Neural cell (in vitro differentiated cells): ENCODE measurements at regions not wholly inside any gene's neighbourhood (a gene's known extent, or its start where the extent isn't known, plus 50 kb on each side); places are given as distances from the start of the nearest gene placed in this dataset.

ENCODE experiments used
- H2AFZ ChIP-seq: fragments of 200-600, 300-800 bp; sonication (generic), shearing (Covaris generic); 2 replicates; pipeline ENCODE4 v1.6.0; 2014; ENCODE audit warnings: low read depth, mild to moderate bottlenecking, antibody characterized with exemption, low read length, moderate library complexity
- H3F3A ChIP-seq: fragments of 200-600 bp; shearing (Covaris generic); 2 replicates; pipeline ENCODE4 v1.6.1; 2016; ENCODE audit warnings: mild to moderate bottlenecking, moderate library complexity, mixed read lengths, antibody characterized with exemption, low read length; ENCODE audit not compliant: insufficient read depth, poor library complexity, severe bottlenecking
- H3K27ac ChIP-seq: fragments of 200-600, 300-800 bp; sonication (generic), shearing (Covaris generic); 2 replicates; pipeline ENCODE4 v1.5.1; 2014; ENCODE audit warnings: mild to moderate bottlenecking, low read length, moderate library complexity
- H3K27me3 ChIP-seq: fragments of 300-800, 200-600 bp; sonication (generic), shearing (Covaris generic); 2 replicates; pipeline ENCODE4 v1.6.0; 2014; ENCODE audit warnings: mild to moderate bottlenecking, low read depth, low read length, moderate library complexity; ENCODE audit not compliant: insufficient read depth
- H3K36me3 ChIP-seq: fragments of 300-800, 200-600 bp; sonication (generic), shearing (Covaris generic); 2 replicates; pipeline ENCODE4 v1.5.1; 2014; ENCODE audit warnings: mild to moderate bottlenecking, antibody characterized with exemption, low read length, moderate library complexity; ENCODE audit not compliant: insufficient read depth
- H3K4me2 ChIP-seq: fragments of 300-800, 200-600 bp; sonication (generic), shearing (Covaris generic); 2 replicates; pipeline ENCODE4 v1.6.0; 2014; ENCODE audit warnings: mild to moderate bottlenecking, low read length
- H3K4me3 ChIP-seq: fragments of 300-800, 200-600 bp; sonication (generic), shearing (Covaris generic); 2 replicates; pipeline ENCODE4 v1.5.1; 2014; ENCODE audit warnings: mild to moderate bottlenecking, low read length, moderate library complexity
- H3K79me2 ChIP-seq: fragments of 200-600 bp; shearing (Covaris generic); replicated peaks from 2 replicates; pipeline ENCODE4 v1.6.0; 2014; ENCODE audit warnings: mild to moderate bottlenecking, low read length, moderate library complexity; ENCODE audit not compliant: insufficient read depth
- H3K9ac ChIP-seq: fragments of 300-800, 200-600 bp; sonication (generic), shearing (Covaris generic); 2 replicates; pipeline ENCODE4 v1.6.1; 2016; ENCODE audit warnings: mild to moderate bottlenecking, low read length, mixed read lengths
- H3K9me2 ChIP-seq: fragments of 200-600 bp; shearing (Covaris generic); 2 replicates; pipeline ENCODE4 v1.6.1; 2016; ENCODE audit warnings: mild to moderate bottlenecking, low read length, mixed read lengths; ENCODE audit not compliant: insufficient read depth
- H3K9me3 ChIP-seq: fragments of 200-600, 300-800 bp; sonication (generic), shearing (Covaris generic); 2 replicates; pipeline ENCODE4 v1.6.1; 2016; ENCODE audit warnings: mild to moderate bottlenecking, mixed run types, low read length, moderate library complexity, mixed read lengths
- H4K20me1 ChIP-seq: fragments of 200-600 bp; shearing (Covaris generic); 2 replicates; pipeline ENCODE4 v1.6.1; 2016; ENCODE audit warnings: mild to moderate bottlenecking, mixed run types; ENCODE audit not compliant: insufficient read depth
- EP300 ChIP-seq: fragments of 450-650 bp; conservative IDR thresholded peaks from 2 replicates; pipeline ENCODE4 v1.6.1; 2014; ENCODE audit warnings: antibody characterized with exemption, mild to moderate bottlenecking, moderate library complexity; ENCODE audit not compliant: poor library complexity, severe bottlenecking
- EZH2 ChIP-seq: fragments of 200-600, 300-800 bp; shearing (Covaris generic), sonication (generic); IDR thresholded peaks from 2 replicates; pipeline ENCODE4 v1.6.1; 2014; ENCODE audit warnings: antibody characterized with exemption, low read length, borderline replicate concordance, mild to moderate bottlenecking; ENCODE audit not compliant: insufficient read depth, poor library complexity, severe bottlenecking
- MXI1 ChIP-seq: fragments of 450-650 bp; conservative IDR thresholded peaks from 2 replicates; pipeline ENCODE4 v1.6.1; 2014; ENCODE audit warnings: antibody characterized with exemption, mild to moderate bottlenecking; ENCODE audit not compliant: poor library complexity, severe bottlenecking
- POLR2AphosphoS5 ChIP-seq: IDR thresholded peaks from 2 replicates; pipeline ENCODE4 v1.6.1; 2012
- RAD21 ChIP-seq: fragments of 450-650 bp; conservative IDR thresholded peaks from 2 replicates; pipeline ENCODE4 v1.6.1; 2014; ENCODE audit warnings: antibody characterized with exemption, mild to moderate bottlenecking, moderate library complexity
- SMC3 ChIP-seq: fragments of 450-650 bp; conservative IDR thresholded peaks from 2 replicates; pipeline ENCODE4 v1.6.1; 2014; ENCODE audit warnings: antibody characterized with exemption, mild to moderate bottlenecking, moderate library complexity; ENCODE audit not compliant: poor library complexity
- TAF1 ChIP-seq: IDR thresholded peaks from 2 replicates; pipeline ENCODE4 v1.6.1; 2012; ENCODE audit warnings: low read depth
- TF ChIP-seq, protein P1 (sequence below): fragments of 450-650 bp; IDR thresholded peaks from 2 replicates; pipeline ENCODE4 v1.5.1; 2014; ENCODE audit warnings: antibody characterized with exemption, mild to moderate bottlenecking, moderate library complexity; ENCODE audit not compliant: poor library complexity, severe bottlenecking
- TF ChIP-seq, protein P2 (sequence below): IDR thresholded peaks from 2 replicates; pipeline ENCODE4 v1.6.1; 2012; ENCODE audit warnings: borderline replicate concordance

DNA sequence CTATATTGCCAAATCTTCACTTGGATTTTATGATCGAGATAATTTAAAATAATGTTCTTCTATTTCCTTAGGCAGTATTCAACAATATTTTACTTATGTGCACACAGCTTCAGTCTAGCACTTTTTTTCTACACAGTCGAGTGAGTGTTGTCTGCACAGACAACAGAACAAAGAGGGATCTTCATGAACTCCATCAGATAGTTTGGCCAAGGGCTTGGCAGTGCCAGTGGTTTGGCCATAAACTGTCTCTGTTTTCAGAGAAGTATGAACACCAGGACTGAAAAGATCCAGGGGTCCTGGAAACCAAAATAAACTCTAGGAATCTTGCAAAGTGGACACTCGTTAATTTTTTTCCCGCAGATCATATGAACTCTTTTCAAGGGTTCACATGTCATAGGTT lies 547.3 kb downstream of the PLCL1 start:
- TF ChIP-seq, protein P1, sequence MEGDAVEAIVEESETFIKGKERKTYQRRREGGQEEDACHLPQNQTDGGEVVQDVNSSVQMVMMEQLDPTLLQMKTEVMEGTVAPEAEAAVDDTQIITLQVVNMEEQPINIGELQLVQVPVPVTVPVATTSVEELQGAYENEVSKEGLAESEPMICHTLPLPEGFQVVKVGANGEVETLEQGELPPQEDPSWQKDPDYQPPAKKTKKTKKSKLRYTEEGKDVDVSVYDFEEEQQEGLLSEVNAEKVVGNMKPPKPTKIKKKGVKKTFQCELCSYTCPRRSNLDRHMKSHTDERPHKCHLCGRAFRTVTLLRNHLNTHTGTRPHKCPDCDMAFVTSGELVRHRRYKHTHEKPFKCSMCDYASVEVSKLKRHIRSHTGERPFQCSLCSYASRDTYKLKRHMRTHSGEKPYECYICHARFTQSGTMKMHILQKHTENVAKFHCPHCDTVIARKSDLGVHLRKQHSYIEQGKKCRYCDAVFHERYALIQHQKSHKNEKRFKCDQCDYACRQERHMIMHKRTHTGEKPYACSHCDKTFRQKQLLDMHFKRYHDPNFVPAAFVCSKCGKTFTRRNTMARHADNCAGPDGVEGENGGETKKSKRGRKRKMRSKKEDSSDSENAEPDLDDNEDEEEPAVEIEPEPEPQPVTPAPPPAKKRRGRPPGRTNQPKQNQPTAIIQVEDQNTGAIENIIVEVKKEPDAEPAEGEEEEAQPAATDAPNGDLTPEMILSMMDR: no peak
- TF ChIP-seq EP300 (no peak), MXI1 (no peak), POLR2AphosphoS5 (no peak), SMC3 (no peak), TAF1 (no peak), RAD21 (no peak), EZH2 (no peak)
- TF ChIP-seq, protein P2, sequence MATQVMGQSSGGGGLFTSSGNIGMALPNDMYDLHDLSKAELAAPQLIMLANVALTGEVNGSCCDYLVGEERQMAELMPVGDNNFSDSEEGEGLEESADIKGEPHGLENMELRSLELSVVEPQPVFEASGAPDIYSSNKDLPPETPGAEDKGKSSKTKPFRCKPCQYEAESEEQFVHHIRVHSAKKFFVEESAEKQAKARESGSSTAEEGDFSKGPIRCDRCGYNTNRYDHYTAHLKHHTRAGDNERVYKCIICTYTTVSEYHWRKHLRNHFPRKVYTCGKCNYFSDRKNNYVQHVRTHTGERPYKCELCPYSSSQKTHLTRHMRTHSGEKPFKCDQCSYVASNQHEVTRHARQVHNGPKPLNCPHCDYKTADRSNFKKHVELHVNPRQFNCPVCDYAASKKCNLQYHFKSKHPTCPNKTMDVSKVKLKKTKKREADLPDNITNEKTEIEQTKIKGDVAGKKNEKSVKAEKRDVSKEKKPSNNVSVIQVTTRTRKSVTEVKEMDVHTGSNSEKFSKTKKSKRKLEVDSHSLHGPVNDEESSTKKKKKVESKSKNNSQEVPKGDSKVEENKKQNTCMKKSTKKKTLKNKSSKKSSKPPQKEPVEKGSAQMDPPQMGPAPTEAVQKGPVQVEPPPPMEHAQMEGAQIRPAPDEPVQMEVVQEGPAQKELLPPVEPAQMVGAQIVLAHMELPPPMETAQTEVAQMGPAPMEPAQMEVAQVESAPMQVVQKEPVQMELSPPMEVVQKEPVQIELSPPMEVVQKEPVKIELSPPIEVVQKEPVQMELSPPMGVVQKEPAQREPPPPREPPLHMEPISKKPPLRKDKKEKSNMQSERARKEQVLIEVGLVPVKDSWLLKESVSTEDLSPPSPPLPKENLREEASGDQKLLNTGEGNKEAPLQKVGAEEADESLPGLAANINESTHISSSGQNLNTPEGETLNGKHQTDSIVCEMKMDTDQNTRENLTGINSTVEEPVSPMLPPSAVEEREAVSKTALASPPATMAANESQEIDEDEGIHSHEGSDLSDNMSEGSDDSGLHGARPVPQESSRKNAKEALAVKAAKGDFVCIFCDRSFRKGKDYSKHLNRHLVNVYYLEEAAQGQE: no peak
- Histone ChIP-seq H3K27ac (no peak overlapping the region), H3K4me2 (no peak overlapping the region), H4K20me1 (no peaks in the 10 kb centered on the region), H3K36me3 (no peaks in the 10 kb centered on the region), H2AFZ (no peak overlapping the region), H3K9ac (no peak overlapping the region), H3K4me3 (no peak overlapping the region), H3K79me2 (no peaks in the 10 kb centered on the region), H3K27me3 (no peaks in the 10 kb centered on the region), H3K9me3 (no peaks in the 10 kb centered on the region), H3K9me2 (no peaks in the 10 kb centered on the region), H3F3A (no peaks in the 10 kb centered on the region)

DNA sequence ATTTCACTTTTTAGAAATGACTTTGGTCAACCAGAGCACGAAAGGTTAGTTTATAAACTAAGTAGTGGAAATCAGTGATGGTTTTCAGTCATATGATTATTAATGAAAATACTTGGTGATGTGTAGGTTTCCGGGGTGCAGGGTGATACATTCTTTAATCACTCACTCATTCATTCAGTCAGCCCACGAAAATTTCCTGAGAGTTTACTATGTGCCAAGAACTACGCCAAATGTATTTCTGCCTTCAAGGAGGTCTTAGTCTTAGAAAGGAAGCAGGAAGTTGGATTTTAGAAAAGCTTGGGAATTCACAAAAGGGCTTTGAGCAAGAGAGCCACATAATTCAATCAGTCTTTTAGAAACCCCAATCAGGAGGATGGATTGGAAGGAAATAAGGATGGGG lies 543.6 kb downstream of the PLCL1 start:
- no peak overlapping the region for H3K27ac ChIP-seq
- H3K9me2 ChIP-seq: no peaks in the 10 kb centered on the region
- H3K36me3 ChIP-seq: no peaks in the 10 kb centered on the region
- H3K4me3 ChIP-seq: no peak overlapping the region
- H3F3A ChIP-seq: no peaks in the 10 kb centered on the region
- H4K20me1 ChIP-seq: no peaks in the 10 kb centered on the region
- H3K4me2 ChIP-seq: no peak overlapping the region
- H3K9ac ChIP-seq: no peak overlapping the region
- no peak for TF ChIP-seq MXI1
- H3K27me3 ChIP-seq: no peaks in the 10 kb centered on the region
- no peaks in the 10 kb centered on the region for H3K79me2 ChIP-seq
- no peaks in the 10 kb centered on the region for H3K9me3 ChIP-seq
- H2AFZ ChIP-seq: no peak overlapping the region

DNA sequence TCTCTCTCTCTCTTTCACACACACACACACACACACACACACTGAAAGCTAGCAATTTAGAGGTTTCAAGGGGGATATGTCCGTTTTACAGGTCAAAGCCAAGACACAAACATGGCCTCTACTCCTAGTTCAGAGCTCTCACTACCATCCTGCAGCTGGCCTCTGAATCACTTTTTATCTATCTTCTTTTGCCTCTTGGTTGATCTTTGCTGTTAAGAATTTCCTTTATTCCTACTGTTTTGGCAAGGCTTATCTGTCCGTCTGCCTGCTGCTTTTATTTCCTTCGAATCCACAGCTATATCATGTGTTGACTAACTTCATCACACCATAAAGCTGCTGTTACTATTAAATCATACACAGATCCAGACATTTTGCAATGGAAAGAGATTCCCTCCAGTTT lies 543.0 kb downstream of the PLCL1 start:
- Histone ChIP-seq H2AFZ (no peak overlapping the region), H3K27me3 (no peaks in the 10 kb centered on the region), H3K9ac (no peak overlapping the region), H3K4me2 (no peak overlapping the region), H3K79me2 (no peaks in the 10 kb centered on the region), H3K9me3 (no peaks in the 10 kb centered on the region), H3F3A (no peaks in the 10 kb centered on the region), H3K4me3 (no peak overlapping the region), H4K20me1 (no peaks in the 10 kb centered on the region), H3K36me3 (no peaks in the 10 kb centered on the region), H3K9me2 (no peaks in the 10 kb centered on the region), H3K27ac (no peak overlapping the region)
- TF ChIP-seq, protein P2: no peak
- TF ChIP-seq POLR2AphosphoS5 (no peak), EZH2 (no peak), EP300 (no peak), MXI1 (no peak), SMC3 (no peak), RAD21 (no peak)
